ENCODE measurements at regions not wholly inside any gene's neighbourhood (a gene's known extent, or its start where the extent isn't known, plus 50 kb on each side); places are given as distances from the start of the nearest gene placed in this dataset.

DNA sequence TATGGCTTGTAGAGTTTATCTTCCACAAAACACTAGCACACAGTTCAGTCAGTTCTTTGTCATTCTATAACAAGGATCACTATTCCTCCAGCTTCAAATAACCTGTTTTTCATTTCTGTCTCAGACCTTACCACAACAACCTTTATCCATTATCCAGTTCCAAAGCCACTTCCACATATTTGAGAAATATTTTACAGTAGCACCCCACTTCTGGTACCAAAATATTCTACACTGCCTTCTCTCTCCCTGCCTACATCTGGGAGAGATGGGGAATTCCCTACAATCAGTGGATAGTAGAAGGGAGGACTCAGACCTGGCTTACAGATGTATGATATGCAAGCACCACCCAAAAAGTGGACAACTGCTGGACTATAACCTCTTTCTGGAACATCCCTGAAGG, 651.4 kb downstream of the ADGRL2 start:
- TF ChIP-seq, protein P1, sequence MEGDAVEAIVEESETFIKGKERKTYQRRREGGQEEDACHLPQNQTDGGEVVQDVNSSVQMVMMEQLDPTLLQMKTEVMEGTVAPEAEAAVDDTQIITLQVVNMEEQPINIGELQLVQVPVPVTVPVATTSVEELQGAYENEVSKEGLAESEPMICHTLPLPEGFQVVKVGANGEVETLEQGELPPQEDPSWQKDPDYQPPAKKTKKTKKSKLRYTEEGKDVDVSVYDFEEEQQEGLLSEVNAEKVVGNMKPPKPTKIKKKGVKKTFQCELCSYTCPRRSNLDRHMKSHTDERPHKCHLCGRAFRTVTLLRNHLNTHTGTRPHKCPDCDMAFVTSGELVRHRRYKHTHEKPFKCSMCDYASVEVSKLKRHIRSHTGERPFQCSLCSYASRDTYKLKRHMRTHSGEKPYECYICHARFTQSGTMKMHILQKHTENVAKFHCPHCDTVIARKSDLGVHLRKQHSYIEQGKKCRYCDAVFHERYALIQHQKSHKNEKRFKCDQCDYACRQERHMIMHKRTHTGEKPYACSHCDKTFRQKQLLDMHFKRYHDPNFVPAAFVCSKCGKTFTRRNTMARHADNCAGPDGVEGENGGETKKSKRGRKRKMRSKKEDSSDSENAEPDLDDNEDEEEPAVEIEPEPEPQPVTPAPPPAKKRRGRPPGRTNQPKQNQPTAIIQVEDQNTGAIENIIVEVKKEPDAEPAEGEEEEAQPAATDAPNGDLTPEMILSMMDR (IDR thresholded peaks at IDR 0.05; ENCODE audit: low read depth, low read length, poor library complexity, severe bottlenecking): no peak
- no peak for TF ChIP-seq EZH2phosphoT487 (IDR thresholded peaks at IDR 0.05; ENCODE audit: borderline replicate concordance, low read length)
